ENCODE measurements at regions not wholly inside any gene's neighbourhood (a gene's known extent, or its start where the extent isn't known, plus 50 kb on each side); places are given as distances from the start of the nearest gene placed in this dataset.
A peak's percentile ranks its signal among the peaks of the same experiment; 100 is the strongest.

GRCh38 chr4:119731146-119731742 lies 102.6 kb upstream of the PDE5A start:
- no peak for DNase-seq (ENCODE audit: low spot score in 2 of 2)
- H3K4me1 ChIP-seq, result peaks cover 9 to 70% of the 10 kb centered on the region in 2 donors
- H3K9me3 ChIP-seq, result no peaks in the 10 kb centered on the region
- H3K27me3 ChIP-seq, result no peaks in the 10 kb centered on the region
- H3K4me3 ChIP-seq, result no peak overlapping the region
- intact Hi-C loops (cut with DNase I), result no loop called here
- TF ChIP-seq CTCF (IDR thresholded peaks at IDR 0.05), result no peak
- peak overlapping the region; percentile 89 to 90 for H3K27ac ChIP-seq
- no peaks in the 10 kb centered on the region for H3K36me3 ChIP-seq

GRCh38 chr4:119730671-119730950 lies 102.0 kb upstream of the PDE5A start:
- H3K4me3 ChIP-seq, result peak overlapping the region in 1 of 2 donors; percentile 1
- DNase-seq (ENCODE audit: low spot score in 2 of 2), result no peak
- intact Hi-C loops (cut with DNase I), result no loop called here
- no peak for TF ChIP-seq CTCF (IDR thresholded peaks at IDR 0.05)
- peak overlapping the region; percentile 89 to 90 for H3K27ac ChIP-seq
- no peaks in the 10 kb centered on the region for H3K27me3 ChIP-seq
- H3K4me1 ChIP-seq, result peaks cover 11 to 70% of the 10 kb centered on the region in 2 donors
- H3K36me3 ChIP-seq, result no peaks in the 10 kb centered on the region
- no peaks in the 10 kb centered on the region for H3K9me3 ChIP-seq

- TF ChIP-seq CTCF (IDR thresholded peaks at IDR 0.05), result no peak
- H3K27ac ChIP-seq, result peak overlapping the region; percentile 89 to 90
- intact Hi-C loops (cut with DNase I), result loop anchor here (5.0 kb wide), 2 partner anchors 103 to 137 kb away; partner anchors contain the start of gene PDE5A
- H3K4me1 ChIP-seq, result peaks cover 12 to 74% of the 10 kb centered on the region in 2 donors
- H3K9me3 ChIP-seq, result no peaks in the 10 kb centered on the region
- peak; percentile 11 to 90 for DNase-seq (ENCODE audit: low spot score in 2 of 2)
- no peaks in the 10 kb centered on the region for H3K36me3 ChIP-seq
- no peaks in the 10 kb centered on the region for H3K27me3 ChIP-seq
- peak overlapping the region in 1 of 2 donors; percentile 6 for H3K4me3 ChIP-seq
Observed at GRCh38 chr4:119729835-119730670, 101.4 kb upstream of the PDE5A start.

GRCh38 chr4:119728692-119729593 lies 100.3 kb upstream of the PDE5A start:
- intact Hi-C loops (cut with DNase I), result loop anchor here (5.0 kb wide), 2 partner anchors 102 to 138 kb away; partner anchors contain the start of gene PDE5A
- no peaks in the 10 kb centered on the region for H3K9me3 ChIP-seq
- no peak overlapping the region for H3K4me3 ChIP-seq
- no peaks in the 10 kb centered on the region for H3K27me3 ChIP-seq
- no peak for TF ChIP-seq CTCF (IDR thresholded peaks at IDR 0.05)
- peak overlapping the region; percentile 89 to 90 for H3K27ac ChIP-seq
- H3K36me3 ChIP-seq, result no peaks in the 10 kb centered on the region
- DNase-seq (ENCODE audit: low spot score in 2 of 2), result no peak
- H3K4me1 ChIP-seq, result peaks cover 7 to 69% of the 10 kb centered on the region in 2 donors

- H3K4me3 ChIP-seq, result no peak overlapping the region
- intact Hi-C loops (cut with DNase I), result loop anchor here (5.0 kb wide), 2 partner anchors 101 to 139 kb away; partner anchors contain the start of gene PDE5A
- no peaks in the 10 kb centered on the region for H3K9me3 ChIP-seq
- no peaks in the 10 kb centered on the region for H3K27me3 ChIP-seq
- no peak for TF ChIP-seq CTCF (IDR thresholded peaks at IDR 0.05)
- H3K36me3 ChIP-seq, result no peaks in the 10 kb centered on the region
- H3K27ac ChIP-seq, result peak overlapping the region; percentile 89 to 90
- DNase-seq (ENCODE audit: low spot score in 2 of 2), result no peak
- H3K4me1 ChIP-seq, result peaks cover 7 to 64% of the 10 kb centered on the region in 2 donors
Observed at GRCh38 chr4:119728185-119728584, 99.6 kb upstream of the PDE5A start.
